Mesenchymal stem cell (in vitro differentiated cells and primary cell): ENCODE measurements at regions not wholly inside any gene's neighbourhood (a gene's known extent, or its start where the extent isn't known, plus 50 kb on each side); places are given as distances from the start of the nearest gene placed in this dataset.
A peak's percentile ranks its signal among the peaks of the same experiment; 100 is the strongest.

Experiments used
- DNase-seq: peaks from one replicate; pipeline ENCODE4 v3.0.0-alpha.2; 2013
- H2AFZ ChIP-seq: one replicate; pipeline ENCODE4 v1.6.1; 2013; ENCODE audit warnings: low read depth, mild to moderate bottlenecking, control low read depth, inconsistent platforms, low read length, moderate library complexity
- H2AK5ac ChIP-seq: 2 replicates; pipeline ENCODE4 v1.6.1; 2013; ENCODE audit warnings: low read length, moderate library complexity, mild to moderate bottlenecking, inconsistent platforms; ENCODE audit not compliant: severe bottlenecking
- H2BK120ac ChIP-seq: one replicate; pipeline ENCODE4 v1.6.1; 2013; ENCODE audit warnings: low read depth, mild to moderate bottlenecking, inconsistent platforms, low read length, moderate library complexity
- H2BK12ac ChIP-seq, 2 experiments: one replicate each; pipeline ENCODE4 v1.6.1; 2013; ENCODE audit warnings: inconsistent platforms in 2 of 2, low read length in 2 of 2, mild to moderate bottlenecking in 2 of 2, moderate library complexity in 2 of 2, control low read depth in 1 of 2
- H2BK15ac ChIP-seq: one replicate; pipeline ENCODE4 v1.6.1; 2013; ENCODE audit warnings: mild to moderate bottlenecking, low read depth, inconsistent platforms; ENCODE audit not compliant: poor library complexity, severe bottlenecking
- H2BK5ac ChIP-seq: 2 replicates; pipeline ENCODE4 v1.6.1; 2013; ENCODE audit warnings: low read depth, mild to moderate bottlenecking, low read length, control low read depth, inconsistent platforms; ENCODE audit not compliant: poor library complexity, severe bottlenecking
- H3K14ac ChIP-seq, 2 experiments: one replicate each; pipeline ENCODE4 v1.6.1; 2013; ENCODE audit warnings: inconsistent platforms in 2 of 2, low read length in 2 of 2, control low read depth in 1 of 2, mild to moderate bottlenecking in 1 of 2, moderate library complexity in 1 of 2
- H3K18ac ChIP-seq, 2 experiments: one replicate each; pipeline ENCODE4 v1.6.1; 2013; ENCODE audit warnings: inconsistent platforms in 2 of 2, low read length in 2 of 2, control low read depth in 1 of 2, low read depth in 1 of 2, mild to moderate bottlenecking in 1 of 2
- H3K23ac ChIP-seq, 2 experiments: one replicate each; pipeline ENCODE4 v1.6.1; 2013; ENCODE audit warnings: inconsistent platforms in 2 of 2, low read length in 2 of 2, mild to moderate bottlenecking in 2 of 2, moderate library complexity in 2 of 2, control low read depth in 1 of 2
- H3K27ac ChIP-seq: 2 replicates; pipeline ENCODE4 v1.5.1; 2013; ENCODE audit warnings: mild to moderate bottlenecking, moderate library complexity, low read length, control low read depth, inconsistent platforms; ENCODE audit not compliant: poor library complexity, severe bottlenecking
- H3K27me3 ChIP-seq, 2 experiments: 2 replicates each; pipeline versions ENCODE4 v1.6.1 to v1.7.0; 2013; ENCODE audit warnings: low read length in 2 of 2, mild to moderate bottlenecking in 2 of 2, moderate library complexity in 2 of 2, control low read depth in 1 of 2, inconsistent platforms in 1 of 2; ENCODE audit not compliant: control insufficient read depth in 1 of 2, insufficient read depth in 1 of 2
- H3K36me3 ChIP-seq, 2 experiments: 2 replicates each; pipeline versions ENCODE4 v1.6.1 to v1.7.0; 2013; ENCODE audit warnings: low read length in 2 of 2, control low read depth in 1 of 2, inconsistent platforms in 1 of 2, low read depth in 1 of 2, mild to moderate bottlenecking in 1 of 2; ENCODE audit not compliant: insufficient read depth in 2 of 2, control insufficient read depth in 1 of 2
- H3K4ac ChIP-seq, 2 experiments: one replicate each; pipeline ENCODE4 v1.6.1; 2013; ENCODE audit warnings: inconsistent platforms in 2 of 2, low read length in 2 of 2, mild to moderate bottlenecking in 2 of 2, moderate library complexity in 2 of 2, control low read depth in 1 of 2, low read depth in 1 of 2
- H3K4me1 ChIP-seq: 2 replicates; pipeline ENCODE4 v1.6.1; 2013; ENCODE audit warnings: low read depth, low read length, control low read depth; ENCODE audit not compliant: control insufficient read depth, insufficient read depth
- H3K4me2 ChIP-seq: 2 replicates; pipeline ENCODE4 v1.6.1; 2013; ENCODE audit warnings: low read length, mild to moderate bottlenecking, inconsistent platforms; ENCODE audit not compliant: poor library complexity, severe bottlenecking
- H3K4me3 ChIP-seq, 2 experiments: 2 replicates each; pipeline versions ENCODE4 v1.5.1 to v1.7.0; 2013; ENCODE audit warnings: low read length in 2 of 2, mild to moderate bottlenecking in 2 of 2, control low read depth in 1 of 2, low read depth in 1 of 2; ENCODE audit not compliant: insufficient read depth in 1 of 2
- H3K79me1 ChIP-seq: replicated peaks from 2 replicates; pipeline ENCODE4 v1.6.1; 2013; ENCODE audit warnings: mild to moderate bottlenecking, control low read depth, low read length, inconsistent platforms; ENCODE audit not compliant: poor library complexity, severe bottlenecking
- H3K9ac ChIP-seq: 2 replicates; pipeline ENCODE4 v1.7.0; 2013; ENCODE audit warnings: mild to moderate bottlenecking, low read length, moderate library complexity
- H3K9me3 ChIP-seq: 2 replicates; pipeline ENCODE4 v1.7.0; 2013; ENCODE audit warnings: mild to moderate bottlenecking, low read length; ENCODE audit not compliant: control insufficient read depth
- H4K8ac ChIP-seq: one replicate; pipeline ENCODE4 v1.6.1; 2013; ENCODE audit warnings: inconsistent platforms, mild to moderate bottlenecking, low read length, moderate library complexity
- H4K91ac ChIP-seq: one replicate; pipeline ENCODE4 v1.6.1; 2013; ENCODE audit warnings: mild to moderate bottlenecking, low read length, inconsistent platforms
- WGBS: methylation state at CpG from one replicate; pipeline ENCODE4 v1.1.7; 2013; ENCODE audit warnings: mixed read lengths; 5-methylcytosine and 5-hydroxymethylcytosine counted together

DNA sequence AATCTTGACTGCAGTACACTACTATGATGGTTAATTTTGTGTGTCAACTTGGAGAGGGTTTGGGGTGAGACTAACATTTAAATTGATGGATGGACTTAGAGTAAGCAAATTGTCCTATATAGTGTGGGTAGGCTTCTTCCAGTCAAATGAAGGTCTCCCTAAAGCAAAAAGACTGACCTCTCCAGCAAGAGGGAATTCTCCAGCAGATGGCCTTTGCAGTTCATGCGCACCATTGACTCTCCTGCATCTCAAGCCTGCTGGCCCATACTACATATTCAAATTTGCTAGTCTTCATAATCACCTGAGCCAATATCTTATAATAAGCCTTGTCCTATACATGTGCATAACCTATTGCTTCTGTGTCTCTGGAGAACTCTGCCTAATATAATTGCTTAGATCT, 260.2 kb downstream of the RERGL start:
- H3K27me3 ChIP-seq = no peaks in the 10 kb centered on the region
- H2BK5ac ChIP-seq = no peak overlapping the region
- no peaks in the 10 kb centered on the region for H3K36me3 ChIP-seq
- no peak overlapping the region for H4K8ac ChIP-seq
- no peaks in the 10 kb centered on the region for H3K79me1 ChIP-seq
- H3K4me1 ChIP-seq = no peaks in the 10 kb centered on the region
- H3K14ac ChIP-seq = no peak overlapping the region
- no peak overlapping the region for H2BK120ac ChIP-seq
- H2AK5ac ChIP-seq = no peak overlapping the region
- H3K4me3 ChIP-seq = no peak overlapping the region
- no peak overlapping the region for H3K23ac ChIP-seq
- H2BK15ac ChIP-seq = no peak overlapping the region
- H3K27ac ChIP-seq = no peak overlapping the region
- H3K4ac ChIP-seq = no peak overlapping the region
- no peak overlapping the region for H3K9ac ChIP-seq
- H3K4me2 ChIP-seq = no peak overlapping the region
- H2BK12ac ChIP-seq = no peak overlapping the region
- no peak overlapping the region for H3K18ac ChIP-seq
- no peak overlapping the region for H2AFZ ChIP-seq
- no peak overlapping the region for H4K91ac ChIP-seq
- no peak for DNase-seq
- peaks cover 2% of the 10 kb centered on the region for H3K9me3 ChIP-seq
- WGBS = 95% methylated on average over 1 of the region's 1 CpG

- no peak overlapping the region for H3K14ac ChIP-seq
- H4K8ac ChIP-seq = no peak overlapping the region
- no peak overlapping the region for H3K4ac ChIP-seq
- H3K4me3 ChIP-seq = no peak overlapping the region
- no peaks in the 10 kb centered on the region for H3K4me1 ChIP-seq
- H2BK12ac ChIP-seq = no peak overlapping the region
- no peak overlapping the region for H2AK5ac ChIP-seq
- no peak overlapping the region for H3K9ac ChIP-seq
- no peak overlapping the region for H3K27ac ChIP-seq
- no peak overlapping the region for H2BK15ac ChIP-seq
- no peaks in the 10 kb centered on the region for H3K27me3 ChIP-seq
- no peak overlapping the region for H2BK5ac ChIP-seq
- H3K9me3 ChIP-seq = peaks cover 9% of the 10 kb centered on the region
- H2BK120ac ChIP-seq = no peak overlapping the region
- no peak overlapping the region for H4K91ac ChIP-seq
- DNase-seq = no peak
- no peak overlapping the region for H2AFZ ChIP-seq
- no peaks in the 10 kb centered on the region for H3K36me3 ChIP-seq
- peak overlapping the region in 1 of 2 experiments; percentile 21 for H3K18ac ChIP-seq
- no peaks in the 10 kb centered on the region for H3K79me1 ChIP-seq
- H3K23ac ChIP-seq = no peak overlapping the region
- H3K4me2 ChIP-seq = no peak overlapping the region
These were observed 271.1 kb downstream of the RERGL start for GRCh38 chr12:17818931-17819330.

- no peak overlapping the region for H3K27ac ChIP-seq
- H4K8ac ChIP-seq = no peak overlapping the region
- H3K23ac ChIP-seq = no peak overlapping the region
- no peak overlapping the region for H3K18ac ChIP-seq
- no peak overlapping the region for H2BK15ac ChIP-seq
- WGBS = 70% methylated on average over 3 of the region's 3 CpGs
- H3K4me2 ChIP-seq = no peak overlapping the region
- no peak overlapping the region for H3K14ac ChIP-seq
- no peak overlapping the region for H2BK12ac ChIP-seq
- no peak overlapping the region for H2BK5ac ChIP-seq
- no peak overlapping the region for H3K4ac ChIP-seq
- H2AFZ ChIP-seq = no peak overlapping the region
- no peaks in the 10 kb centered on the region for H3K27me3 ChIP-seq
- no peak overlapping the region for H2AK5ac ChIP-seq
- H3K4me1 ChIP-seq = no peaks in the 10 kb centered on the region
- no peak overlapping the region for H3K9ac ChIP-seq
- H3K9me3 ChIP-seq = peaks cover 25% of the 10 kb centered on the region
- no peak overlapping the region for H3K4me3 ChIP-seq
- H4K91ac ChIP-seq = no peak overlapping the region
- H3K36me3 ChIP-seq = no peaks in the 10 kb centered on the region
- H3K79me1 ChIP-seq = no peaks in the 10 kb centered on the region
- no peak for DNase-seq
- no peak overlapping the region for H2BK120ac ChIP-seq
These were observed 279.6 kb downstream of the RERGL start for GRCh38 chr12:17810399-17810798.

DNA sequence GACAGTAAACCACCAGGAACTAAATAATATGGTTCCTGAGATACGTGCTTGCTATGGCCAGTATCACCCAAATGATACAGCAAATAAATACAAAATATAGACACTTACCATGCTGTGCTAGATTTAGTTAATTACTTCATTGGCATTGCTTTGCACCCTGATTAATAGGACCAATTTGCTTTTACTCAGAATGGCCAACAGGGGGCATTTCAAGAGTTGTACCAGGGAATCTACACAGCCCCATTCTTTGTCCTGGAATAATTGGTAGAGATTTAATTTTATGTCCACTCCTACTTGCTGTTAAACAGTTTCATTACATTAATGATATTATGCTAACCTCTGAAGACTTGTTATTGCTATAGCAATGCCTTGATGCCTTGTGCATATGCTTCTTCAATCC, 280.8 kb downstream of the RERGL start:
- H2BK5ac ChIP-seq = no peak overlapping the region
- no peaks in the 10 kb centered on the region for H3K4me1 ChIP-seq
- no peaks in the 10 kb centered on the region for H3K27me3 ChIP-seq
- no peak overlapping the region for H2BK15ac ChIP-seq
- no peak overlapping the region for H2BK12ac ChIP-seq
- H4K8ac ChIP-seq = no peak overlapping the region
- H3K79me1 ChIP-seq = no peaks in the 10 kb centered on the region
- H3K9ac ChIP-seq = no peak overlapping the region
- no peak overlapping the region for H2AK5ac ChIP-seq
- H4K91ac ChIP-seq = no peak overlapping the region
- no peak overlapping the region for H3K23ac ChIP-seq
- 40% methylated on average over 1 of the region's 1 CpG for WGBS
- no peak overlapping the region for H3K14ac ChIP-seq
- H3K4me2 ChIP-seq = no peak overlapping the region
- peaks cover 25% of the 10 kb centered on the region for H3K9me3 ChIP-seq
- no peak overlapping the region for H3K18ac ChIP-seq
- no peak for DNase-seq
- no peak overlapping the region for H3K4me3 ChIP-seq
- no peak overlapping the region for H2AFZ ChIP-seq
- no peak overlapping the region for H2BK120ac ChIP-seq
- no peak overlapping the region for H3K4ac ChIP-seq
- no peaks in the 10 kb centered on the region for H3K36me3 ChIP-seq
- no peak overlapping the region for H3K27ac ChIP-seq
